WI38 (cell line): ENCODE measurements at regions not wholly inside any gene's neighbourhood (a gene's known extent, or its start where the extent isn't known, plus 50 kb on each side); places are given as distances from the start of the nearest gene placed in this dataset.

Experiments used
- H3K4me3 ChIP-seq: 2 replicates; pipeline ENCODE4 v1.5.1; 2011; ENCODE audit warnings: low read depth, mild to moderate bottlenecking, control low read depth, low read length
- CTCF ChIP-seq: IDR thresholded peaks from 2 replicates; pipeline ENCODE4 v1.5.1; 2012; ENCODE audit warnings: low read depth, mild to moderate bottlenecking, control low read depth, low read length

- no peak overlapping the region for H3K4me3 ChIP-seq
- no peak for TF ChIP-seq CTCF
These were observed 405.1 kb upstream of the KLF4 start for GRCh38 chr9:107894572-107895261.

GRCh38 chr9:107890921-107891465, 401.4 kb upstream of the KLF4 start:
- no peak overlapping the region for H3K4me3 ChIP-seq
- TF ChIP-seq CTCF: no peak

GRCh38 chr9:107888773-107889227, 399.2 kb upstream of the KLF4 start:
- no peak for TF ChIP-seq CTCF
- no peak overlapping the region for H3K4me3 ChIP-seq

- no peak overlapping the region for H3K4me3 ChIP-seq
- TF ChIP-seq CTCF: no peak
These were observed 397.3 kb upstream of the KLF4 start for GRCh38 chr9:107886826-107887225.

GRCh38 chr9:107883496-107884124, 394.0 kb upstream of the KLF4 start:
- H3K4me3 ChIP-seq: no peak overlapping the region
- TF ChIP-seq CTCF: no peak

GRCh38 chr9:107881626-107882300, 392.2 kb upstream of the KLF4 start:
- no peak for TF ChIP-seq CTCF

GRCh38 chr9:107878462-107878861, 388.9 kb upstream of the KLF4 start:
- TF ChIP-seq CTCF: no peak
- no peak overlapping the region for H3K4me3 ChIP-seq

More at GRCh38 chr9:107881626-107882300, 392.2 kb upstream of the KLF4 start:
- H3K4me3 ChIP-seq: no peak overlapping the region
